KMS-11 (cell line): ENCODE measurements at regions not wholly inside any gene's neighbourhood (a gene's known extent, or its start where the extent isn't known, plus 50 kb on each side); places are given as distances from the start of the nearest gene placed in this dataset.

ENCODE experiments used
- H2AFZ ChIP-seq: fragments of 200-600 bp; sonication (generic); 2 replicates; pipeline ENCODE4 v1.6.1; 2016; ENCODE audit warnings: antibody characterized with exemption, mixed run types, low read depth
- H3K27ac ChIP-seq: fragments of 200-600 bp; sonication (generic); 2 replicates; pipeline ENCODE4 v1.6.1; 2016; ENCODE audit warnings: mild to moderate bottlenecking, mixed run types
- H3K27me3 ChIP-seq: fragments of 200-600 bp; sonication (generic); 2 replicates; pipeline ENCODE4 v1.6.1; 2017; ENCODE audit warnings: mild to moderate bottlenecking, low read depth, mixed run types, moderate library complexity; ENCODE audit not compliant: insufficient read depth
- H3K36me3 ChIP-seq: fragments of 200-600 bp; sonication (generic); 2 replicates; pipeline ENCODE4 v1.6.1; 2017; ENCODE audit warnings: mild to moderate bottlenecking, mixed run types; ENCODE audit not compliant: insufficient read depth
- H3K4me1 ChIP-seq: fragments of 200-600 bp; sonication (generic); 2 replicates; pipeline ENCODE4 v1.6.1; 2016; ENCODE audit warnings: mild to moderate bottlenecking, low read depth, mixed run types; ENCODE audit not compliant: poor library complexity, severe bottlenecking
- H3K4me2 ChIP-seq: fragments of 200-600 bp; sonication (generic); 2 replicates; pipeline ENCODE4 v1.7.0; 2016; ENCODE audit warnings: mild to moderate bottlenecking, mixed run types
- H3K4me3 ChIP-seq: fragments of 200-600 bp; sonication (generic); IDR thresholded peaks from 2 replicates; pipeline ENCODE4 v1.6.1; 2017; ENCODE audit warnings: low read depth, low read length, mixed read lengths; ENCODE audit not compliant: insufficient read depth
- H3K79me2 ChIP-seq: fragments of 200-600 bp; sonication (generic); 2 replicates; pipeline ENCODE4 v1.6.1; 2016; ENCODE audit warnings: low read depth, mixed run types; ENCODE audit not compliant: insufficient read depth
- H3K9ac ChIP-seq: fragments of 200-600 bp; sonication (generic); 2 replicates; pipeline ENCODE4 v1.6.1; 2016; ENCODE audit warnings: mild to moderate bottlenecking, mixed run types
- H4K20me1 ChIP-seq: fragments of 200-600 bp; sonication (generic); 2 replicates; pipeline ENCODE4 v1.6.1; 2016; ENCODE audit warnings: mild to moderate bottlenecking, mixed run types; ENCODE audit not compliant: insufficient read depth
- TF ChIP-seq, protein P1 (sequence below): fragments of 200-600 bp; sonication (generic); conservative IDR thresholded peaks from 2 replicates; pipeline ENCODE4 v1.6.1; 2017; ENCODE audit warnings: low read depth, mild to moderate bottlenecking, antibody characterized with exemption, low read length, moderate library complexity, mixed read lengths

DNA sequence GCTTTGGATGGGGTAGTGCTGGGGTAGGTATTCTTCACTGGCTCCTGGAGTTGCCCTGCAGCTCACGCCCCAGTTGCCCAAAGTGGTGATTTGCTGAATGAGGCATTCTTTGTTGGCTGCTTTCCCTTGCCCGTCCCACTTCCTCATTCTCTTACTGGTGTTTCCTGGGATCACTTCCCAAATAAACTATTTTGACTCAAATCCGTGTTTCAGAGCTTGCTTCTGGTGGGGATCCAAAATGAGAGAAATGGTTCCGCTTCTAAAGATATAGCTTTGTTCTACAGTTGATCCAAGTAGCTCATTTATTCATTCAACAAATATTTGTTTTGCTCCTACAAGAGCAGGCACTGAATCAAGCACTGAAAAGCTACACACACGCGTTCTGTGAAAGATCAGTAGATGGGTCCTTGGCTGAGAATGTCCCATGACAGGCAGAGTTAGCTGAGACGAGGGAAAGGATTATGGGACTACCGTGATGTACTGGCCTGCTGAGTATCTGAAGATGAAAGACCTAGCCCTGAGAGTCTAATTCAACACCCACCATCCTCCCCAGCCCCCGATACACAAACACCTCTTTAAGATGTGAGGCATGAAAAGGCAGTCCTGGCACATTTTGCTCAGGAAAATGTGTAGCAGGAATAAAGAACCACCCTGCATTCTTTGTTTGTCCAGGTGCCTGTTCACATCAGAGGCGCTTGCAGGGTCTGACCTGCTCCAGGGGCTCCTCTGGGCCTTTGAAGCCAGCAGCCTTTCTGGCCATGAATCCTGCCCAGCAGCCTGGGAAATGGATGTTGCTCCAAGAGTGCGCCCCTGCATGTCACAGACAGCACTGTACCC lies 143.1 kb upstream of the RANBP3L start:
- no peak overlapping the region for H3K9ac ChIP-seq
- no peaks in the 10 kb centered on the region for H3K27me3 ChIP-seq
- H3K27ac ChIP-seq = no peak overlapping the region
- no peak overlapping the region for H3K4me3 ChIP-seq
- TF ChIP-seq, protein P1, sequence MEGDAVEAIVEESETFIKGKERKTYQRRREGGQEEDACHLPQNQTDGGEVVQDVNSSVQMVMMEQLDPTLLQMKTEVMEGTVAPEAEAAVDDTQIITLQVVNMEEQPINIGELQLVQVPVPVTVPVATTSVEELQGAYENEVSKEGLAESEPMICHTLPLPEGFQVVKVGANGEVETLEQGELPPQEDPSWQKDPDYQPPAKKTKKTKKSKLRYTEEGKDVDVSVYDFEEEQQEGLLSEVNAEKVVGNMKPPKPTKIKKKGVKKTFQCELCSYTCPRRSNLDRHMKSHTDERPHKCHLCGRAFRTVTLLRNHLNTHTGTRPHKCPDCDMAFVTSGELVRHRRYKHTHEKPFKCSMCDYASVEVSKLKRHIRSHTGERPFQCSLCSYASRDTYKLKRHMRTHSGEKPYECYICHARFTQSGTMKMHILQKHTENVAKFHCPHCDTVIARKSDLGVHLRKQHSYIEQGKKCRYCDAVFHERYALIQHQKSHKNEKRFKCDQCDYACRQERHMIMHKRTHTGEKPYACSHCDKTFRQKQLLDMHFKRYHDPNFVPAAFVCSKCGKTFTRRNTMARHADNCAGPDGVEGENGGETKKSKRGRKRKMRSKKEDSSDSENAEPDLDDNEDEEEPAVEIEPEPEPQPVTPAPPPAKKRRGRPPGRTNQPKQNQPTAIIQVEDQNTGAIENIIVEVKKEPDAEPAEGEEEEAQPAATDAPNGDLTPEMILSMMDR = no peak
- no peaks in the 10 kb centered on the region for H4K20me1 ChIP-seq
- no peak overlapping the region for H2AFZ ChIP-seq
- H3K4me1 ChIP-seq = no peaks in the 10 kb centered on the region
- no peak overlapping the region for H3K4me2 ChIP-seq
- no peaks in the 10 kb centered on the region for H3K36me3 ChIP-seq
- no peaks in the 10 kb centered on the region for H3K79me2 ChIP-seq

DNA sequence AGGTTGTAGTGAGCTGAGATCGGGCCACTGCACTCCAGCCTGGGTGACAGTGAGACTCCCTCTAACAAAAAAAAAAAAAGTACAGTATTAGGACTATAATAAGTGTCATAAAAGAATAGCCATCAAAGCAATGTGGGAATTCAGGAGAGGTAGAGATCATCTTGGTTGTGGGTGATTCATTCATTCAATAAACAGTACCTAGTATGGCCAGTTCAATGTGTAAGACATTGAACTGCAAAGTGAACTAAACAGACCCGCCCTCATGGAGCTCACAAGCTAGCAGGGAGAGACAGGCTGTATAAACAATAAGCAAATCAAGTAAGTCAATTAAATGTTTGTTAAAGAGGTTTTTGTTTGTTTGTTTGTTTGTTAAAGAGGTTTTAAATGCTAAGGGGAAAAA lies 146.1 kb upstream of the RANBP3L start:
- Histone ChIP-seq H3K4me2 (no peak overlapping the region), H3K4me3 (no peak overlapping the region), H3K27me3 (no peaks in the 10 kb centered on the region), H2AFZ (no peak overlapping the region), H3K36me3 (no peaks in the 10 kb centered on the region), H4K20me1 (no peaks in the 10 kb centered on the region), H3K4me1 (no peaks in the 10 kb centered on the region), H3K79me2 (no peaks in the 10 kb centered on the region), H3K27ac (no peak overlapping the region), H3K9ac (no peak overlapping the region)
- TF ChIP-seq, protein P1 = no peak

DNA sequence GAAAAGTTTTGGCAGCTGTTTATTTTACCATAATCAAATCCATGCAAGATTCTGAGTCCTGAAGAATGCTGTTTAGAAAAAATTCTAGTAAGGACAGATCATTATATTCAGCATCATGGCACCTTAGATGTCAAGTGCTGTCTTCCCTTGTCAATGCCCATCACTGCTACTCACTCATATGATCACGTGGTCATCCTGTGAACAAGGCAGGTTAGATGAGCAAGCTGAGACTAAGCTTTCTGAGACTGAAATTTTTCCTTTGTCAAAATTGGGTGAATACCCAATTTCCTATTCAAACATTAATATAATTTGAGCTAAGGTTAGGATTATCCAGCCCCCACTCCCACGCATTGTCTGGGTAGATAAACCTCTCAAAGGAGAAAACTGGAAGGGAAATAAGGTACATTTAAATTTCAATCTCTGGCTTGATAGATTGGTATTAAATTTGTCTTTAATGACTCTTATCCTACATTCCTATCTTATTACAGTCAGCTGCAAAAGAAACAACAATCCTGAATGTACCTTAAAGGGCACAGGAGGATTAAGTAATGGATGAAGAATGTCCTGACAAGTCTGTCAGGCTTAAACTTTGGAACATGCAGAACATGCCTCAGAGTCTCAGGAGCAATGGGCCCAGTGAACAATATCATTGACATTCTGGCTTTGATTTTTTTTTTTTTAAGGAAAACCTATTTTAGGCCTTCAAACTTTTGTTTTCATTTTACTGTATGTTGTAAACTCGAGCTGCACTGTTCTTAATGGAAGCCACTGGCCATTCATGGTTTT lies 148.7 kb upstream of the RANBP3L start:
- Histone ChIP-seq H3K4me1 (no peaks in the 10 kb centered on the region), H3K4me3 (no peak overlapping the region), H3K4me2 (no peak overlapping the region), H3K9ac (no peak overlapping the region), H3K27me3 (no peaks in the 10 kb centered on the region), H3K36me3 (no peaks in the 10 kb centered on the region), H3K27ac (no peak overlapping the region), H3K79me2 (no peaks in the 10 kb centered on the region), H2AFZ (no peak overlapping the region), H4K20me1 (no peaks in the 10 kb centered on the region)
- TF ChIP-seq, protein P1 = no peak

DNA sequence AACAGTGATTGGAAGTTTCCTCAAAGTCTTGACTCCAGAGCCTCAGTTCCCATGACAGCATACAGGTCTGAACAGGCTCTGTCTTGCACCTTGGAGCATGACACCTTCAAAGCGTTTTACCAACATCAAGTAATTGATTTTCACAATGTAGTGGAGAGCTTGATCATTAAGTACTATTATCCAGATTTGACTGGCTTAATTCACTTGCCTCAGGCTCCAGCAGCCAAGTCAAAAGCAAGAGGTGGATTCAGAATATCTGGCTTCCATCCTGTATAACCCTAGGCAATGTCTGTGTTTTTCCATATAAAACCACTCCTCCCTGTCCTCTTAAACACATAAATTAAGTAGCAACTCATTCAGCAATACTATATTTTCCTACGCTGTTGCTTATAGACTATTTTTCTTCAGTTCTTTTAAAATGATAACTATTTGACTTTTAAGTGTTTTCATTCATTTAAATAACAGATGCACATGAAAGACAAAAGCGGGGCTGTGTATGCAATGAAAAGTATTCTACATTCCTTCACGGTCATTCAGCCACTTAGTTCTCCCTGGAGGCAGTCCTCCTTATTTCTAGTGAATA lies 150.8 kb upstream of the RANBP3L start:
- H3K36me3 ChIP-seq = no peaks in the 10 kb centered on the region
- H3K79me2 ChIP-seq = no peaks in the 10 kb centered on the region
- TF ChIP-seq, protein P1 = no peak
- H3K27ac ChIP-seq = no peak overlapping the region
- no peak overlapping the region for H3K4me3 ChIP-seq
- no peak overlapping the region for H2AFZ ChIP-seq
- no peaks in the 10 kb centered on the region for H3K27me3 ChIP-seq
- no peak overlapping the region for H3K9ac ChIP-seq
- H3K4me2 ChIP-seq = no peak overlapping the region
- no peaks in the 10 kb centered on the region for H4K20me1 ChIP-seq
- no peaks in the 10 kb centered on the region for H3K4me1 ChIP-seq
